ENCODE measurements at regions not wholly inside any gene's neighbourhood (a gene's known extent, or its start where the extent isn't known, plus 50 kb on each side); places are given as distances from the start of the nearest gene placed in this dataset.
A peak's percentile ranks its signal among the peaks of the same experiment; 100 is the strongest.
"Not testable (repeated sequence)": the region's sequence is repeated elsewhere in the genome, so short reads cannot be mapped to it uniquely, and the experiment has no call there.

DNA sequence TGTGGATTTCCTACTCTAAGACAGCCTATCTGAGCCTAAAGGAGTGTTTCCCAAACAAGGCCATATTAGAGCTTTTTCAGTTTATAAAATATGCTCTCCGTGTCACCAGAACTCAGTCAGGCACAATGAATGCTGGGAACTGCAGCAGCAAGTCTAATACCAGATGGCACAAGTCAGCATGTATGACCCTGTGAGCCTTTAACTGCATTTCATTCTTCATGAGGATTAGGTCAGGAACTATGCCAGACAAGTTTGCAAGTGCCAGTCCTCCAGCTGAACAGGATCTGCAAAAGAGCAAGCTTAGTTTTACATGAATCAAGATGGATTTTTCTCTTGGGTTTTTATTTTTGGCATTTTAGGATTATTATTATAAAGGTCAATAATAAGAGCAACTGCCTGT lies 66.7 kb upstream of the SAMD5 start:
- no peaks in the 10 kb centered on the region for H3K27me3 ChIP-seq (ENCODE audit: control insufficient read depth in 1 of 2, insufficient read depth in 2 of 2, low read length in 2 of 2)
- H3K27ac ChIP-seq (ENCODE audit: low read depth in 2 of 2, low read length in 1 of 2): no peak overlapping the region
- peaks cover 3 to 5% of the 10 kb centered on the region in 2 donors for H3K4me1 ChIP-seq (ENCODE audit: control insufficient read depth in 2 of 2, insufficient read depth in 2 of 2, low read length in 1 of 2)
- no peaks in the 10 kb centered on the region for H3K36me3 ChIP-seq (ENCODE audit: control insufficient read depth in 2 of 2, insufficient read depth in 2 of 2, low read length in 1 of 2)
- H3K9me3 ChIP-seq (ENCODE audit: control insufficient read depth in 2 of 2, insufficient read depth in 1 of 2, low read depth in 1 of 2, low read length in 1 of 2): no peaks in the 10 kb centered on the region
- no peak overlapping the region for H3K4me3 ChIP-seq (ENCODE audit: low read depth in 1 of 2, low read length in 2 of 2)
- WGBS, 2 donors: 26 to 31% methylated on average over 1 of the region's 1 CpG

DNA sequence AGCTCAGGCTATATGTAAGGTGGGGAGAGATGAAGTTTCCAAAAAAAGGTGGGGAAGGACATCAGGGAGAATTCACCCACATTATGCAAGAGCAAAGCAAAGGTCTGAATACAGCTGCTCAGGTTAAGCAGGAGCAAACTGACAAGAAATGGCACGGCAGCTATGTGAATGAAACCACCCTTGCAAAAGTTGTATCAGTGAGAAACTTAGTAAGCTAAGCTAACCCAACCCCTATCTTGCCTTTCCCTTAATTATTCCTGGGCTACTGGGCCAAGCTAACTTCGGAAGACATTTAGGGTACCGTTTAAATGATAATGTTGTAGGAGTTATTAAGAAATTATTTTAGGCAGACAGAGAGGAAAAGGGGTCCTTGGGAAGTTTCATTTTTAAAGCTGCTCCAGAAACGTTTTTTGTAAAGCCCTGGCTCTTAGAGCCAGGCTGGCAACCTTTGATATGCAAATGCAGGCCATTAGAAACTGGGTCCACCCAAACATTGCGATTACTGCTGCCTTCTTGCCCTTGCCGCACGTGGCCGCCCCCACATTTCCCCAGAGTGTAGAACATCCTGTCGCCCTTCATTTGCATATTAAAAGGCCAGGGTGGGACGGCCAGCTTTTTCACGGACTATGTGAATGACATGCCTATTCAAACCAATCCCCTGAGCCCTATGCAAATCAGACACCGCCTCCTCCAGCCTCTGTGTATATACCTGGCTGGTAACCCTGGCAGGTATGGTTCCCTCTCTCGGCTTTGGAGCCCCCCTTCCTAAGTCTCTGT lies 60.5 kb upstream of the SAMD5 start:
- Histone ChIP-seq H3K36me3 (ENCODE audit: control insufficient read depth in 2 of 2, insufficient read depth in 2 of 2, low read length in 1 of 2) (no peaks in the 10 kb centered on the region), H3K27ac (ENCODE audit: low read depth in 2 of 2, low read length in 1 of 2) (no peak overlapping the region), H3K27me3 (ENCODE audit: control insufficient read depth in 1 of 2, insufficient read depth in 2 of 2, low read length in 2 of 2) (no peaks in the 10 kb centered on the region), H3K4me1 (ENCODE audit: control insufficient read depth in 2 of 2, insufficient read depth in 2 of 2, low read length in 1 of 2) (peaks cover 0 to 2% of the 10 kb centered on the region in 2 donors), H3K9me3 (ENCODE audit: control insufficient read depth in 2 of 2, insufficient read depth in 1 of 2, low read depth in 1 of 2, low read length in 1 of 2) (no peaks in the 10 kb centered on the region), H3K4me3 (ENCODE audit: low read depth in 1 of 2, low read length in 2 of 2) (peak overlapping the region in 1 of 2 donors; percentile 39)
- 34 to 42% methylated on average over 13 of the region's 13 CpGs for WGBS, 2 donors

DNA sequence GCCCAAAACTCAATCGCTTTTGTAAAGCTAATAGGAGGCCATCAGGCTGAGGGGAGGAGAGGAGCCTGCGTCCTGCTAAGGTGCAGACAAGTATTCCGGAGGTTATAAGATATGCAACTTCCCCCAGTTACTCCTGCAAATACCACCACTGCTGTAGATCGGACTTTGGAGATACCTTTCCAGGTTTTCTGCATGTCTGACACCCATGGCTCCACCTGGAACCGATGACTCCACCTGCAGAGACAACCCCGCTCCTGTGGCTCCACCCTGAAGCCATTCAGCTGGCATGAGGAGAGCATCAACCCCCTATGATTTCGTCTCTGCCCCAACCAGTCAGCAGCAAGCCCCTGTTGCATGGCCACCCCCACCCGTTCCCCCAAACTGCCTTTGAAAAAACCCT lies 59.7 kb upstream of the SAMD5 start:
- peak overlapping the region in 1 of 2 donors; percentile 39 for H3K4me3 ChIP-seq (ENCODE audit: low read depth in 1 of 2, low read length in 2 of 2)
- H3K36me3 ChIP-seq (ENCODE audit: control insufficient read depth in 2 of 2, insufficient read depth in 2 of 2, low read length in 1 of 2): no peaks in the 10 kb centered on the region
- H3K27me3 ChIP-seq (ENCODE audit: control insufficient read depth in 1 of 2, insufficient read depth in 2 of 2, low read length in 2 of 2): no peaks in the 10 kb centered on the region
- peaks cover 0 to 2% of the 10 kb centered on the region in 2 donors for H3K4me1 ChIP-seq (ENCODE audit: control insufficient read depth in 2 of 2, insufficient read depth in 2 of 2, low read length in 1 of 2)
- WGBS, 2 donors: 90% methylated on average over 8 of the region's 8 CpGs
- no peaks in the 10 kb centered on the region for H3K9me3 ChIP-seq (ENCODE audit: control insufficient read depth in 2 of 2, insufficient read depth in 1 of 2, low read depth in 1 of 2, low read length in 1 of 2)
- H3K27ac ChIP-seq (ENCODE audit: low read depth in 2 of 2, low read length in 1 of 2): no peak overlapping the region

DNA sequence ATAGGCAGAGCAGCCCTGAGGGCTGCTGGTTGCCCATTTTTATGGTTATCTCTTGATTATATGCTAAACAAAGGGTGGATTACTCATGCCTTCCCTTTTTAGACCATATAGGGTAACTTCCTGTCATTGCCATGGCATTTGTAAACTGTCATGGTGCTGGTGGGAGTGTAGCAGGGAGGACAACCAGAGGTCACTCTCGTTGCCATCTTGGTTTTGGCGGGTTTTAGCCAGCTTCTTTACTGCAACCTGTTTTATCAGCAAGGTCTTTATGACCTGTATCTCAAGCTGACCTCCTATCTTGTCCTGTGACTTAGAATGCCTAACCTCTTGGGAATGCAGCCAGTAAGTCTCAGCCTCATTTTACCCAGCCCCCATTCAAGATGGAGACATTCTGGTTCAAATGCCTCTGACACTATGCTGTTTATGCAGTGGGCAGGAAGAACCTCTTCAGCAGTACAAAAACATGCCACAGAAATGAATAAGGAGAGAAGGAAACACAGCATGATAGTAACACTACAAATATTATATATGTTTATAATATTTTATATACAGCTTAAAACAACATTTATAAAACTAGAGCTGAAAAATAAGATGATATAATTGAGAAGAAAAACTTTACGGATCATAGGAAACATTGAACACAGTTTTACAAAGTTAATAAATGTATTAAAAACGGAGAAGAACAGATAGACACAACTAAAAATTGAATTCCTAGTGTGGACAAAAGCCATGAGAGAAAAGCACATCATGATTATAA lies 58.9 kb upstream of the SAMD5 start:
- WGBS, 2 donors: 87 to 91% methylated on average over 4 of the region's 4 CpGs
- no peak overlapping the region for H3K4me3 ChIP-seq (ENCODE audit: low read depth in 1 of 2, low read length in 2 of 2)
- H3K4me1 ChIP-seq (ENCODE audit: control insufficient read depth in 2 of 2, insufficient read depth in 2 of 2, low read length in 1 of 2): peaks cover 0 to 2% of the 10 kb centered on the region in 2 donors
- no peaks in the 10 kb centered on the region for H3K36me3 ChIP-seq (ENCODE audit: control insufficient read depth in 2 of 2, insufficient read depth in 2 of 2, low read length in 1 of 2)
- no peaks in the 10 kb centered on the region for H3K9me3 ChIP-seq (ENCODE audit: control insufficient read depth in 2 of 2, insufficient read depth in 1 of 2, low read depth in 1 of 2, low read length in 1 of 2)
- no peaks in the 10 kb centered on the region for H3K27me3 ChIP-seq (ENCODE audit: control insufficient read depth in 1 of 2, insufficient read depth in 2 of 2, low read length in 2 of 2)
- H3K27ac ChIP-seq (ENCODE audit: low read depth in 2 of 2, low read length in 1 of 2): no peak overlapping the region

DNA sequence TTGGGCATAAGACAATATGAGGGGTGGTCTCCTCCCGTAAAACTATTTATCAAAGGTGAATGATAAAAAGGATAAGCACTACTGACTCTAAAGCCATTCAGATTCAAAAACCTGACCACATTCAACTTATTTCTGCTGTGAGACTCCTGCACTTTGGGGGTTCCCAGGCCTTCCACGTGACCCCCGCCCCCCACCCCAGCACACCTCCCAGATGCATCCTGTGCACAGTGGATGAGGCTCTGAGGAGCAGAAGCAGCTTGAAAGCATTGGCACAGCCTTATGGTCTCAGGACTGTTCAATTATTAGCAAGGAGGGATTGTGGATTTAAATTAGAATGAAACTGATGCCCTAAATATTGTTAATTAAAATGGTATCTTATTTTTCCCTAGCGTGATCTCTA lies 55.1 kb upstream of the SAMD5 start:
- H3K4me3 ChIP-seq (ENCODE audit: low read depth in 1 of 2, low read length in 2 of 2): no peak overlapping the region
- no peaks in the 10 kb centered on the region for H3K36me3 ChIP-seq (ENCODE audit: control insufficient read depth in 2 of 2, insufficient read depth in 2 of 2, low read length in 1 of 2)
- H3K9me3 ChIP-seq (ENCODE audit: control insufficient read depth in 2 of 2, insufficient read depth in 1 of 2, low read depth in 1 of 2, low read length in 1 of 2): no peaks in the 10 kb centered on the region
- no peaks in the 10 kb centered on the region for H3K4me1 ChIP-seq (ENCODE audit: control insufficient read depth in 2 of 2, insufficient read depth in 2 of 2, low read length in 1 of 2)
- WGBS, 2 donors: 68 to 75% methylated on average over 4 of the region's 4 CpGs
- H3K27me3 ChIP-seq (ENCODE audit: control insufficient read depth in 1 of 2, insufficient read depth in 2 of 2, low read length in 2 of 2): no peaks in the 10 kb centered on the region
- H3K27ac ChIP-seq (ENCODE audit: low read depth in 2 of 2, low read length in 1 of 2): no peak overlapping the region

DNA sequence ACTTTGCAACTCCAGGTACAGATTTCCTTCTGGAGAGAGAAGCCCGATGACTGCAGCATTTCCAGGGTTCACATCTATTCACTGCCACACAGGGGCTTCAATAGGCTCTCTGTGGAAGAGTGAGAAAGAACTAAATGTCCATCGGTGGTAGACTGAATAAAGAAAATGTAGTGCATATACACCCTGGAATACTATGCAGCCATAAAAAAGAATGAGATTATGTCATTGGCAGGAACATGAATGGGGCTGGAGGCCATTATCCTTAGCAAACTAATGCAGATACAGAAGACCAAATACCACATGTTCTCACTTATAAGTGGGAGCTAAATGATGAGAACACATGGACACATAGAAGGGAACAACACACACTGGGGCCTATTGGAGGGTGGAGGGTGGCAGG lies 53.6 kb upstream of the SAMD5 start:
- H3K9me3 ChIP-seq (ENCODE audit: control insufficient read depth in 2 of 2, insufficient read depth in 1 of 2, low read depth in 1 of 2, low read length in 1 of 2); H3K4me1 ChIP-seq (ENCODE audit: control insufficient read depth in 2 of 2, insufficient read depth in 2 of 2, low read length in 1 of 2); H3K36me3 ChIP-seq (ENCODE audit: control insufficient read depth in 2 of 2, insufficient read depth in 2 of 2, low read length in 1 of 2); H3K27ac ChIP-seq (ENCODE audit: low read depth in 2 of 2, low read length in 1 of 2); H3K27me3 ChIP-seq (ENCODE audit: control insufficient read depth in 1 of 2, insufficient read depth in 2 of 2, low read length in 2 of 2); H3K4me3 ChIP-seq (ENCODE audit: low read depth in 1 of 2, low read length in 2 of 2): not testable (repeated sequence)
- WGBS, 2 donors: 94 to 99% methylated on average over 2 of the region's 2 CpGs

Data from esophagus (tissue), 2 donors.